IPS-15b (cell line): ENCODE measurements at regions not wholly inside any gene's neighbourhood (a gene's known extent, or its start where the extent isn't known, plus 50 kb on each side); places are given as distances from the start of the nearest gene placed in this dataset.

Experiments used
- H3K27me3 ChIP-seq: one replicate; pipeline ENCODE4 v1.6.1; 2013; ENCODE audit warnings: low read length; ENCODE audit not compliant: control insufficient read depth, insufficient read depth
- H3K36me3 ChIP-seq: one replicate; pipeline ENCODE4 v1.6.1; 2013; ENCODE audit warnings: low read length; ENCODE audit not compliant: control insufficient read depth, insufficient read depth
- H3K4me1 ChIP-seq: one replicate; pipeline ENCODE4 v1.6.1; 2013; ENCODE audit warnings: mild to moderate bottlenecking, low read length; ENCODE audit not compliant: control insufficient read depth, insufficient read depth
- H3K4me3 ChIP-seq: one replicate; pipeline ENCODE4 v1.5.1; 2013; ENCODE audit warnings: low read depth, low read length
- H3K9ac ChIP-seq: one replicate; pipeline ENCODE4 v1.6.1; 2013; ENCODE audit warnings: low read depth, mild to moderate bottlenecking, low read length
- H3K9me3 ChIP-seq: one replicate; pipeline ENCODE4 v1.6.1; 2013; ENCODE audit warnings: mild to moderate bottlenecking, low read length; ENCODE audit not compliant: control insufficient read depth, insufficient read depth

- H3K9me3 ChIP-seq: no peaks in the 10 kb centered on the region
Observed at GRCh38 chr2:172342078-172342477, 85.3 kb upstream of the ITGA6 start.

GRCh38 chr2:172342611-172343010 is 84.8 kb upstream of the ITGA6 start:
- no peak overlapping the region for H3K4me3 ChIP-seq
- H3K4me1 ChIP-seq: no peaks in the 10 kb centered on the region
- no peaks in the 10 kb centered on the region for H3K9me3 ChIP-seq
- no peaks in the 10 kb centered on the region for H3K36me3 ChIP-seq
- H3K27me3 ChIP-seq: no peaks in the 10 kb centered on the region
- no peak overlapping the region for H3K9ac ChIP-seq

More at GRCh38 chr2:172342078-172342477, 85.3 kb upstream of the ITGA6 start:
- Histone ChIP-seq H3K9ac (no peak overlapping the region), H3K36me3 (no peaks in the 10 kb centered on the region), H3K4me1 (no peaks in the 10 kb centered on the region), H3K27me3 (no peaks in the 10 kb centered on the region), H3K4me3 (no peak overlapping the region)

GRCh38 chr2:172344159-172344558 is 83.2 kb upstream of the ITGA6 start:
- Histone ChIP-seq H3K36me3 (no peaks in the 10 kb centered on the region), H3K4me1 (no peaks in the 10 kb centered on the region), H3K9ac (no peak overlapping the region)

GRCh38 chr2:172345956-172346555 is 81.3 kb upstream of the ITGA6 start:
- Histone ChIP-seq H3K36me3 (no peaks in the 10 kb centered on the region), H3K4me1 (no peaks in the 10 kb centered on the region), H3K9ac (no peak overlapping the region), H3K27me3 (no peaks in the 10 kb centered on the region), H3K9me3 (no peaks in the 10 kb centered on the region), H3K4me3 (no peak overlapping the region)

More at GRCh38 chr2:172344159-172344558, 83.2 kb upstream of the ITGA6 start:
- Histone ChIP-seq H3K4me3 (no peak overlapping the region), H3K27me3 (no peaks in the 10 kb centered on the region), H3K9me3 (no peaks in the 10 kb centered on the region)

DNA sequence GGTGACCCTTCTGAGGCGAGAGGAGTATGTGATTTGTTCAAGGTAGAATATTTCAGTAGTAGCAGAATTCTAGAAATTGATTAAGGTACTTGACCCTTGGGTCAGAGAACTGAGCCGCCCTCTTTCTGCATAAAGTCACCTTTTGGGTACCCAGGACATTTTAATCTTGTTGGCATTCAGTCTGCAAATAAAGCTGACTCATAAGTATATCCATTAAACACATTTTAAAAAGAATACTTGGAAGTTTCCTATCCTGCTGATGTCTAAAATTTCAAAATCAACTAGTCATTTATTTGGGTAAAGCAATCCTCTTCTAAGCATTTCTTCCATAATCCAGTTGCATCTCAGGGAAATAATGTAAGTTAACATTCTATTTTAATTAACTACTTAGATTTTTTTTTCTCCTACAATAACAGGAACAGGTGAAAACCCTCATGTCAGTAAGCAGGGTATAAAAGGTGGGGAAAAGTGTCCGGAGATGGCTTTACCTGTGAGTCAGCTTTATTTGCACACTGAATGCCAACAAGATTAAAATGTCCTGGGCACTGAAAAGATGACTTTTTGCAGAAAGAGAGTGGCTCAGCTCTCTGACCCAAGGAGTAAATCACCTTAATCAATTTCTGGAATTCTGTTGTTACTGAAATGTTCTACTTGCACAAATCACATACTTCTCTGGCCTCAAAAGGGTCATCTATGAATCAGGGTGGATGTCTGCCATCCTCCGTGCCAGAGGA is 78.7 kb upstream of the ITGA6 start:
- Histone ChIP-seq H3K36me3 (no peaks in the 10 kb centered on the region), H3K9me3 (no peaks in the 10 kb centered on the region), H3K4me1 (no peaks in the 10 kb centered on the region), H3K4me3 (no peak overlapping the region), H3K27me3 (no peaks in the 10 kb centered on the region), H3K9ac (no peak overlapping the region)

DNA sequence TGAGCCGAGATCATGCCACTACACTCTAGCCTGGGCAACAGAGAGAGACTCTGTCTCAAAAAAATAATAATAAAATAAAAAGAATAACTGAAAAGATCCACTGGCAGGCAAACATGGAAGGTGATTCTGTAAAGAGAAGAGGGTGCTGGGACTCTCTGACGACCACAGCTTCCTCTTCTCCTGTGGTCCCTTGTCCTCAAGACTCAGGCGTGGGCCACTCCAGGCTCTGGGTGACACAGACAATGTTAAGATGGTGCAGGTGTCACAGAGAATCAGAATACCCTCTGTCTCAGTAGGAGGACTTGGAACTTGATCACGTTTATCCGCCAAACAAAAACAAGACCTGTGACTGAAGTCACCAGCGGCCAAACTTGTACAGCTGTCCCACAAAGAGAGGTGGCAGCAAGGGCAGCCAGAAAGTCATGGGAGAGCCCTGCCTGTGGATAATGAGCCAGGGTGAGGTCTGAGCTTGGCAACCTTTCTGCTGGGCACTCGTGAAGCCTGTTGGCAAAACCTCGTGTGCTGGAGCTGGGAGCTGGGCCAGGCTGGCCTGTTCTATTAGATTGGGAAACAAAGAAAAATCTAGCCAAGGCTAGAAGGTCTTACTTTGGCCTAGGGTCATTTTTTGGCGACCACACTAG is 76.4 kb upstream of the ITGA6 start:
- Histone ChIP-seq H3K36me3 (no peaks in the 10 kb centered on the region), H3K4me3 (no peak overlapping the region), H3K9ac (no peak overlapping the region), H3K4me1 (no peaks in the 10 kb centered on the region), H3K9me3 (no peaks in the 10 kb centered on the region), H3K27me3 (no peaks in the 10 kb centered on the region)

DNA sequence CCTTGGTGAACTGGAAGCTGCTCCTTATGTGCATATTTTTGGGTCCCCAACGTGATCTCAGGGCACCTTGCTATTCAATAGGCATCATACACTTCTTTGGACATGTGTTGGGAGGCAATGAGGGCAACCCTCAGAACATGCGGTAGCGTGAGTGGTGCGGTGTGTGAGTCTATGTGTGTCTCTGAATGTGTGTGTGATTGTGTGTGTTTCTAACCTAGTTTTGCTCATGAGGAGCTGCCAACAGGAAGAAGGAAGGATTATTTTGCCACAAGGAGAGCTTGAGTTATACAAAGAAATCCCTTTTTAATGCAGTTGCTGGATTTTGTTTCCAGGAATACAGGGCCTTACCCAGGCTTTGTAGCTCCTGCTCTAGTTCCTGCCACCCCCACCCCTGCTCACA is 75.8 kb upstream of the ITGA6 start:
- no peaks in the 10 kb centered on the region for H3K27me3 ChIP-seq
- no peaks in the 10 kb centered on the region for H3K4me1 ChIP-seq
- H3K9me3 ChIP-seq: no peaks in the 10 kb centered on the region
- no peak overlapping the region for H3K9ac ChIP-seq
- H3K4me3 ChIP-seq: no peak overlapping the region
- H3K36me3 ChIP-seq: no peaks in the 10 kb centered on the region

DNA sequence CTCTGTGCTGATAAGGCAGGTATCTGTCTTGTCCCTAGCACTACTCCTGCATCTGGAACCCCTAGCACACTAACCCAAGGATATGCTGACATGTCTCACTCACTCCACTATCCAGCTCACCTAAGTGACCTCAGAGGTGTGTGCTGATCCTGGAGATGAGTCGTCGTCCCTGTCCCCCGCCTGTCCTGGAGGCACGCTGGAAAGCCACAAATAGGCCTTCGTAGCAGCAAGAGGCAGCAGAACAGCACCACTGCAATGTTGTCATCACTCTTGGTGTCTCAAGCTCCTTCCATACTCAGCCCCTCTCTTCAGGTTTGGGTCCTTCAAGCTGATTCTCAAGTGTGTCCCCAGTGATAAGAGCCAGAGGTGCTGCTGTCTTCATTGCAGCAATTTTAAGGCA is 73.0 kb upstream of the ITGA6 start:
- Histone ChIP-seq H3K36me3 (no peaks in the 10 kb centered on the region), H3K9me3 (no peaks in the 10 kb centered on the region), H3K4me1 (no peaks in the 10 kb centered on the region), H3K27me3 (no peaks in the 10 kb centered on the region), H3K9ac (no peak overlapping the region), H3K4me3 (no peak overlapping the region)

DNA sequence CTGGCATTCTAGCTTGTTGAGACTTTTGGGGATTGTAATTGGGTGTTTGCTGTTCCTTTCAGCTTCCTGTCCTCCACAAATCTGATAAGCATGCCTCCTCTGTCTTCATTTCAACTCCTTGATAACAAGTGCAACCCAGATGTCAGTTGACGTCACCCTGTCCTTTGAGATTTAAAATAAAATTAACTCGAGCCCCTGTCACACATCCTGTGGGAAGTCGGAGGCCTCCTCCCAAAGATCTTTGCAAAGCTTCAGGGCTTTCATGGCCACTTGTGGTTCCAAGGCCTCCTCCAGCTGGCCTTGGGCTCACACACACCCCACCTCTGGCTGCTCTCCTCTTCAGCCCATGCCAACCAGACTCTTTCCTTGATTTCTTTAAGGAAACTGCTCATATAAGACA is 69.9 kb upstream of the ITGA6 start:
- no peaks in the 10 kb centered on the region for H3K36me3 ChIP-seq
- no peaks in the 10 kb centered on the region for H3K4me1 ChIP-seq
- H3K4me3 ChIP-seq: no peak overlapping the region
- no peaks in the 10 kb centered on the region for H3K9me3 ChIP-seq
- H3K27me3 ChIP-seq: no peaks in the 10 kb centered on the region
- no peak overlapping the region for H3K9ac ChIP-seq

DNA sequence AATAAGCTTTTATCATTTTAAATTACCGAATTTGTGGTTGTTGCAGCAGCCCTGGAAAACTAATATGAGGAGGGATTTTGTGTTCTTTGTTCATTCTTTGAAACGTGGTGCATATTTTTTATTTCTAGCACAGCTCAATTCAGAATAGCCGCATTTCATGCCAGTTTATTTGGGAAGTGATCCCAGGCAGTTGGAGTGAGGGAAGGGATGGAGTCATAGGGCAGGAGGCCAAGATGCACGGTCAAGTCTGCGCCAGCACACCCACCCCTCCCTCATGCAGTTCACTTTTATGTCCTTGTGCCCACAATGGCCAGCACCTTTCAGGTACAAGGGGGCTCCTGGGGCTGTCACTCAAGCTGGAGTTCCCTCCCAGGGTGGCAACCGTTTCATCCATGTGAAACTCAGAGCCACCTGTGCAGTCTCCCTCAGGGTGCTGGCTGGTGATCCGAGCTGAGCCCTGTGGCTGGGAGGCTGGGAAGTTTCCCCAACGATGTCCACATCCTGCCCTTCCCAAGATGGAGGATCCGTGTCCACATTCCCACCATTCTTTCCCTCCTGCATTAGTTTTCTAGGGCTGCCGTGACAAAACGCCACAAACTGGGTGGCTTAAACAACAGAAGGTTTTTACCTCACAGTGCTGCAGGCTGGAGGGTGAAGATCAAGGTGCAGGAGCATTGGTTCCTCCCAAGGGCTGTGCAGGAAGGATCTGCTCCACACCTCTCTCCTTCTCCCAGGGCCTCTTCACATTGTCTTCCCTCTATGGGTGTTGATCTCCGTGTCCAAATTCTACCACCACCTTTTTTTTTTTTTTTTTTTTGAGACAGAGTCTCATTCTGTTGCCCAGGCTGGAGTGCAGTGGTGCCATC is 68.5 kb upstream of the ITGA6 start:
- no peak overlapping the region for H3K4me3 ChIP-seq

DNA sequence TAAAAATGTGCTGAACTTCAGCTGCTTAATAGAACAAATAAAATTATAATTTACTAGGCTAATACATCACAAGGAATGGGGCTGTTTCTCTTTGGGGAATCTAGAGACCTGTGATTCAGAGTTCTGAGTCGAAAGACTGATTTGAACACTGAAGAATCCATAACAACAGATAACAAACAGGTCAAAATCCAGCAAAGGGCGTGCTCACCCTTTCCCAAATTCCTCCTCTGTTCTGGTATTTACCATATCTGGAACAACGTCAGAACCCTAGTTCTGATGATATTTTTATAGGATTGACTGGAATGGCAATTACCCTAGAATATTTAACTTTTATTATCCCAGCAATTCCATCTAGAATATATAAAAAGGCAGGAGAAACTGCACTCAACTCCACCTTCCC is 66.0 kb upstream of the ITGA6 start:
- no peaks in the 10 kb centered on the region for H3K36me3 ChIP-seq
- no peaks in the 10 kb centered on the region for H3K4me1 ChIP-seq
- no peaks in the 10 kb centered on the region for H3K27me3 ChIP-seq
- H3K9ac ChIP-seq: no peak overlapping the region
- H3K9me3 ChIP-seq: no peaks in the 10 kb centered on the region
- no peak overlapping the region for H3K4me3 ChIP-seq

More for the DNA sequence above, 68.5 kb upstream of the ITGA6 start:
- Histone ChIP-seq H3K9ac (no peak overlapping the region), H3K9me3 (no peaks in the 10 kb centered on the region), H3K4me1 (no peaks in the 10 kb centered on the region), H3K27me3 (no peaks in the 10 kb centered on the region), H3K36me3 (no peaks in the 10 kb centered on the region)
